Embryonic facial prominence (tissue), 1 donor: ENCODE measurements at regions not wholly inside any gene's neighbourhood (a gene's known extent, or its start where the extent isn't known, plus 50 kb on each side); places are given as distances from the start of the nearest gene placed in this dataset.
"Not testable (repeated sequence)": the region's sequence is repeated elsewhere in the genome, so short reads cannot be mapped to it uniquely, and the experiment has no call there.

Source experiments
- DNase-seq: peaks from one replicate; pipeline ENCODE4 v3.0.0-alpha.2; 2016; ENCODE audit errors: extremely low spot score

GRCh38 chr11:69887330-69887729 is 68.1 kb upstream of the FGF3 start:
- DNase-seq, result no peak

- DNase-seq, result no peak
Observed at GRCh38 chr11:69887841-69888427, 68.7 kb upstream of the FGF3 start.

- DNase-seq, result no peak
Observed at GRCh38 chr11:69888483-69889181, 69.4 kb upstream of the FGF3 start.

GRCh38 chr11:69889400-69890318 is 70.4 kb upstream of the FGF3 start:
- no peak for DNase-seq

- DNase-seq, result no peak
Observed at GRCh38 chr11:69890476-69890875, 71.3 kb upstream of the FGF3 start.

GRCh38 chr11:69891421-69892236 is 72.4 kb upstream of the FGF3 start:
- no peak for DNase-seq

- DNase-seq, result no peak
Observed at GRCh38 chr11:69892237-69892985, 73.2 kb upstream of the FGF3 start.

- DNase-seq, result no peak
Observed at GRCh38 chr11:69892986-69893555, 73.9 kb upstream of the FGF3 start.

- no peak for DNase-seq
Observed at GRCh38 chr11:69893631-69894030, 74.4 kb upstream of the FGF3 start.

GRCh38 chr11:69894181-69894611 is 75.0 kb upstream of the FGF3 start:
- DNase-seq, result no peak

- no peak for DNase-seq
Observed at GRCh38 chr11:69894648-69895047, 75.4 kb upstream of the FGF3 start.

- DNase-seq, result no peak
Observed at GRCh38 chr11:69896250-69896649, 77.0 kb upstream of the FGF3 start.

- no peak for DNase-seq
Observed at GRCh38 chr11:69898123-69898522, 78.9 kb upstream of the FGF3 start.

GRCh38 chr11:69899957-69900821 is 81.0 kb upstream of the FGF3 start:
- no peak for DNase-seq

GRCh38 chr11:69900822-69901302 is 81.6 kb upstream of the FGF3 start:
- not testable (repeated sequence) for DNase-seq

GRCh38 chr11:69902337-69902736 is 83.1 kb upstream of the FGF3 start:
- DNase-seq, result no peak

GRCh38 chr11:69903211-69903610 is 84.0 kb upstream of the FGF3 start:
- DNase-seq, result no peak

GRCh38 chr11:69904161-69904973 is 85.2 kb upstream of the FGF3 start:
- no peak for DNase-seq
